Activated CD8-positive, alpha-beta T cell treated with anti-CD3 and anti-CD28 coated beads for 36 hours (primary cell): ENCODE measurements at regions not wholly inside any gene's neighbourhood (a gene's known extent, or its start where the extent isn't known, plus 50 kb on each side); places are given as distances from the start of the nearest gene placed in this dataset.

Experiments used
- ATAC-seq: fragments of 200-7000 bp; cut with Tn5 transposase; one replicate; pipeline ENCODE4 v1.10.0; 2021; ENCODE audit warnings: mild to moderate bottlenecking, moderate library complexity
- CTCF ChIA-PET: fragments of 350-600 bp; sonication (Branson Sonifier 250); formaldehyde crosslinking; loops from one replicate; lab custom pipeline; 2021; ENCODE audit warnings: antibody characterized with exemption; lab: Charles Lee
- POLR2A ChIA-PET: fragments of 350-600 bp; sonication (Branson Sonifier 250); formaldehyde crosslinking; loops from one replicate; lab custom pipeline; 2021; ENCODE audit warnings: antibody characterized with exemption; lab: Charles Lee
- DNase-seq: peaks from one replicate; pipeline ENCODE4 v3.0.0-alpha.2; 2020
- H3K27ac Mint-ChIP-seq: one replicate; pipeline ENCODE4 v1.8.0; 2021; ENCODE audit warnings: mild to moderate bottlenecking, mixed read lengths
- H3K27me3 Mint-ChIP-seq: one replicate; pipeline ENCODE4 v1.8.0; 2021; ENCODE audit warnings: mixed read lengths
- H3K36me3 Mint-ChIP-seq: one replicate; pipeline ENCODE4 v1.8.0; 2021; ENCODE audit warnings: low read depth, mixed read lengths
- H3K4me1 Mint-ChIP-seq: one replicate; pipeline ENCODE4 v1.8.0; 2021; ENCODE audit warnings: low read depth, mixed read lengths
- H3K4me3 Mint-ChIP-seq: one replicate; pipeline ENCODE4 v1.8.0; 2021; ENCODE audit warnings: mild to moderate bottlenecking, moderate library complexity, mixed read lengths
- H3K9me3 Mint-ChIP-seq: one replicate; pipeline ENCODE4 v1.8.0; 2021; ENCODE audit warnings: mixed read lengths
- intact Hi-C: fragments of 100-400 bp; cut with micrococcal nuclease; formaldehyde crosslinking; loops from one replicate; pipeline ENCODE4 v1.10.0; 2022
- TF ChIP-seq, protein P1 (sequence below): fragments of 200-600 bp; IDR thresholded peaks from one replicate; pipeline ENCODE4 v1.8.0; 2022; ENCODE audit warnings: antibody characterized with exemption, mild to moderate bottlenecking

DNA sequence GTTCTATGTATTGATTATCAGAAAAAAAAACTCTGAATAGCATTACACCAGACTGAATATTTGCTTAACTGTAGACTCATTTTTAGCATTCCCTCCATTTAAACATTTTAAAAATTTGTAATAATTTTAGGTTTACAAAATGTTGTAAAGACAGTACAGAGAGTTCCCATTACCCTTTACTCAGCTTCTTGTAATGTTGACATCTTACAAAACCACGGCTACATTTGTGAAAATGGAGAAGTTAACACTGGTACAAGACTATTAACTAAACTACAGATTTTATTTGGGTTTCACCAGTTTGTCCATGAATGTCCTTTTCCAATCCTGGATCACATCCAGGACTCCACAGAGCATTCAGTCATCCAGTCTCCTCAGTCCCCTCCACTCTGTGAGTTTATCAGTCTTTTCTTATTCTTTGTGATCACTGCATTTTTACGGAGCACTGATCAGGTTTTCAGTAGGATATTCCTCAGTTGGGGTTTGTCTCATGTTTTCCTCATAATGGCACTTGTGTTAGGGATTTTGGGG lies 130.0 kb upstream of the EEPD1 start:
- no peak overlapping the region for H3K4me3 Mint-ChIP-seq
- DNase-seq (no peak), ATAC-seq (no peak)
- H3K4me1 Mint-ChIP-seq, result no peaks in the 10 kb centered on the region
- H3K36me3 Mint-ChIP-seq, result no peaks in the 10 kb centered on the region
- H3K27ac Mint-ChIP-seq, result no peak overlapping the region
- TF ChIP-seq, protein P1, sequence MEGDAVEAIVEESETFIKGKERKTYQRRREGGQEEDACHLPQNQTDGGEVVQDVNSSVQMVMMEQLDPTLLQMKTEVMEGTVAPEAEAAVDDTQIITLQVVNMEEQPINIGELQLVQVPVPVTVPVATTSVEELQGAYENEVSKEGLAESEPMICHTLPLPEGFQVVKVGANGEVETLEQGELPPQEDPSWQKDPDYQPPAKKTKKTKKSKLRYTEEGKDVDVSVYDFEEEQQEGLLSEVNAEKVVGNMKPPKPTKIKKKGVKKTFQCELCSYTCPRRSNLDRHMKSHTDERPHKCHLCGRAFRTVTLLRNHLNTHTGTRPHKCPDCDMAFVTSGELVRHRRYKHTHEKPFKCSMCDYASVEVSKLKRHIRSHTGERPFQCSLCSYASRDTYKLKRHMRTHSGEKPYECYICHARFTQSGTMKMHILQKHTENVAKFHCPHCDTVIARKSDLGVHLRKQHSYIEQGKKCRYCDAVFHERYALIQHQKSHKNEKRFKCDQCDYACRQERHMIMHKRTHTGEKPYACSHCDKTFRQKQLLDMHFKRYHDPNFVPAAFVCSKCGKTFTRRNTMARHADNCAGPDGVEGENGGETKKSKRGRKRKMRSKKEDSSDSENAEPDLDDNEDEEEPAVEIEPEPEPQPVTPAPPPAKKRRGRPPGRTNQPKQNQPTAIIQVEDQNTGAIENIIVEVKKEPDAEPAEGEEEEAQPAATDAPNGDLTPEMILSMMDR, result no peak
- H3K27me3 Mint-ChIP-seq, result no peaks in the 10 kb centered on the region
- ChIA-PET CTCF (no interaction called here), POLR2A (no interaction called here)
- H3K9me3 Mint-ChIP-seq, result no peaks in the 10 kb centered on the region
- intact Hi-C loops, result no loop called here

DNA sequence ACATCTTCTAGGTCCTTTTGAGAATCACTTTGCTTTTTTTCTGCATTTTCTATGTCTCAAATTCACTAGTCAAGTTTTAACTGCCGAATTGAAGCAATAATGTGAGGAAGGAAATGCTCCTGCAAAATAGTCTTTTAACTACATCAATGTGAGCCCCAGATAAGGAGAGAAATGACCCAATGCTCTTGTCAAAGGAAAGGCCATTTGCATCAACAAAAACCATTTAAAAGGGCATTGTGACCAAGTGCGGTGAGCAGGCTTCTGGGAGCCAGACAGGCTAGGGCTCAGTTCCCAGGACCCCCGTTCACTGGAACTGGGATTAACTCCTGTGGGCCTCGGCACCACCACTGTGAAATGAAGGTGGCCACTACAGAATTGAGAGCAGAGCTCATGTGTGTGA lies 127.9 kb upstream of the EEPD1 start:
- no peak overlapping the region for H3K27ac Mint-ChIP-seq
- TF ChIP-seq, protein P1, result no peak
- DNase-seq (no peak), ATAC-seq (no peak)
- H3K4me3 Mint-ChIP-seq, result no peak overlapping the region
- H3K9me3 Mint-ChIP-seq, result no peaks in the 10 kb centered on the region
- ChIA-PET POLR2A (no interaction called here), CTCF (no interaction called here)
- H3K36me3 Mint-ChIP-seq, result no peaks in the 10 kb centered on the region
- intact Hi-C loops, result no loop called here
- H3K4me1 Mint-ChIP-seq, result no peaks in the 10 kb centered on the region
- no peaks in the 10 kb centered on the region for H3K27me3 Mint-ChIP-seq

DNA sequence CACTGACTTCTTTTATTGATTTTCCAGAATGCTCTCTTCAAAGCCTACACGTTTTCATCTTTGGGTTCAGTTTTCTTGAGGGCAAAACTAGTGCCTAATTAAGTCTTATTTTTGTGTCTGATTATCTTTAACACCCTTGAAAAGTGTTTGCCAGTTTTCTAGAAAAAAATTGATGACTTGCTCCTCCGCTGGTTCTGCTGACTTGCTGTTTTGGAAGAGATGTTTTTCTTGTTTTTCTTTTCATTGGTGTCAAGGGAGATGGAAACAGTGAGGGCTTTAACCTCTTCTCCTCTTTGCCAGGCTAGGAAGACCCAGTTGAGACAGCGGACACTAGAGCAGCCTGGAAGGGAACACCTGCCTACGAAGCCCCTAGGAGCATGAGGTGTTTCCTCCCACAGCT lies 123.7 kb upstream of the EEPD1 start:
- H3K9me3 Mint-ChIP-seq, result no peaks in the 10 kb centered on the region
- POLR2A ChIA-PET, result no interaction called here
- TF ChIP-seq, protein P1, result no peak

GRCh38 chr7:36029853-36030515 lies 123.1 kb upstream of the EEPD1 start:
- POLR2A ChIA-PET, result interaction anchor here (0.5 kb wide), 1 partner anchor 23 kb away, joined by 3 read pairs; no protein-coding TSS in a partner anchor

More for the DNA sequence above, 123.7 kb upstream of the EEPD1 start:
- ATAC-seq (no peak), DNase-seq (no peak)
- CTCF ChIA-PET, result interaction anchor here (0.9 to 1.0 kb wide), 2 partner anchors 48 to 290 kb away, joined by 3 to 4 read pairs; no protein-coding TSS in a partner anchor
- Mint-ChIP-seq H3K27me3 (peaks cover 6% of the 10 kb centered on the region), H3K36me3 (no peaks in the 10 kb centered on the region), H3K4me3 (no peak overlapping the region), H3K27ac (no peak overlapping the region), H3K4me1 (no peaks in the 10 kb centered on the region)
- intact Hi-C loops, result no loop called here

More at GRCh38 chr7:36029853-36030515, 123.1 kb upstream of the EEPD1 start:
- no peaks in the 10 kb centered on the region for H3K4me1 Mint-ChIP-seq
- TF ChIP-seq, protein P1, result no peak
- H3K36me3 Mint-ChIP-seq, result no peaks in the 10 kb centered on the region
- H3K27ac Mint-ChIP-seq, result no peak overlapping the region
- H3K9me3 Mint-ChIP-seq, result no peaks in the 10 kb centered on the region
- CTCF ChIA-PET, result interaction anchor here (0.9 kb wide), 1 partner anchor 289 kb away, joined by 3 read pairs; no protein-coding TSS in a partner anchor
- H3K4me3 Mint-ChIP-seq, result no peak overlapping the region
- intact Hi-C loops, result no loop called here
- peaks cover 6% of the 10 kb centered on the region for H3K27me3 Mint-ChIP-seq
- DNase-seq (no peak), ATAC-seq (no peak)
